H1 (cell line): ENCODE measurements at regions not wholly inside any gene's neighbourhood (a gene's known extent, or its start where the extent isn't known, plus 50 kb on each side); places are given as distances from the start of the nearest gene placed in this dataset.

ENCODE experiments used
- CTCF ChIA-PET: fragments of 300-600 bp; sonication (Branson Sonifier 250); formaldehyde crosslinking; loops from one replicate; lab custom pipeline; 2021; ENCODE audit not compliant: partially characterized antibody; lab: Charles Lee
- POLR2A ChIA-PET: fragments of 300-600 bp; sonication (Branson Sonifier 250); formaldehyde crosslinking; loops from one replicate; lab custom pipeline; 2021; ENCODE audit warnings: inconsistent platforms; ENCODE audit not compliant: partially characterized antibody; lab: Charles Lee
- DNase-seq, 2 experiments: peaks; one replicate each; pipeline versions ENCODE4 v3.0.0 to v3.0.0-alpha.2; 2010 to 2022; ENCODE audit warnings: low spot score in 2 of 2, low read depth in 1 of 2, mixed read lengths in 1 of 2
- FAIRE-seq: peaks from 2 replicates; lab custom pipeline; 2011; peaks lifted over from hg19 to GRCh38; lab: Jason Lieb, UNC
- H2AFZ ChIP-seq: 2 replicates; pipeline ENCODE4 v1.8.1; 2012; ENCODE audit warnings: low read length, inconsistent platforms
- H2AK5ac ChIP-seq: 2 replicates; pipeline ENCODE4 v1.6.1; 2013; ENCODE audit warnings: low read depth, low read length
- H2BK120ac ChIP-seq: replicated peaks from 2 replicates; pipeline ENCODE3; 2013; ENCODE audit warnings: low read depth, low read length, inconsistent platforms
- H2BK12ac ChIP-seq: 2 replicates; pipeline ENCODE4 v1.6.1; 2013; ENCODE audit warnings: low read depth, low read length
- H2BK15ac ChIP-seq: 2 replicates; pipeline ENCODE4 v1.6.1; 2013; ENCODE audit warnings: low read length
- H2BK20ac ChIP-seq: 2 replicates; pipeline ENCODE4 v1.6.1; 2013; ENCODE audit warnings: low read length
- H2BK5ac ChIP-seq: 2 replicates; pipeline ENCODE4 v1.6.1; 2013; ENCODE audit warnings: low read depth, low read length
- H3K14ac ChIP-seq: 2 replicates; pipeline ENCODE4 v1.6.1; 2013; ENCODE audit warnings: inconsistent platforms; ENCODE audit not compliant: insufficient read length
- H3K18ac ChIP-seq: 2 replicates; pipeline ENCODE4 v1.6.1; 2013; ENCODE audit warnings: low read length; ENCODE audit errors: extremely low read depth
- H3K23ac ChIP-seq: 2 replicates; pipeline ENCODE4 v1.6.1; 2013; ENCODE audit warnings: inconsistent platforms; ENCODE audit not compliant: insufficient read length
- H3K23me2 ChIP-seq: 2 replicates; pipeline ENCODE4 v1.6.1; 2013; ENCODE audit warnings: low read depth, low read length
- H3K27ac ChIP-seq: 2 replicates; pipeline ENCODE4 v1.6.1; 2011; ENCODE audit warnings: low read depth, low read length, inconsistent platforms
- H3K27me3 ChIP-seq, 4 experiments: replicated peaks in 1 of 4; 1 replicate in 1 of 4; 2 replicates in 3 of 4; pipeline versions ENCODE4 v1.6.1 to v1.8.1; 2011 to 2013; ENCODE audit warnings: low read length in 3 of 4, mild to moderate bottlenecking in 3 of 4, inconsistent platforms in 2 of 4, mixed read lengths in 2 of 4, moderate library complexity in 1 of 4; ENCODE audit not compliant: control insufficient read depth in 3 of 4, insufficient read depth in 3 of 4; ENCODE audit errors: extremely low read depth in 1 of 4
- H3K36me3 ChIP-seq, 4 experiments: 2 replicates each; pipeline versions ENCODE4 v1.6.1 to v1.8.1; 2011 to 2013; ENCODE audit warnings: mild to moderate bottlenecking in 4 of 4, low read length in 3 of 4, moderate library complexity in 2 of 4, control low read depth in 1 of 4, inconsistent platforms in 1 of 4; ENCODE audit not compliant: insufficient read depth in 4 of 4, control insufficient read depth in 2 of 4
- H3K4ac ChIP-seq: replicated peaks from 2 replicates; pipeline ENCODE3; 2013; ENCODE audit warnings: low read length, low read depth, mixed read lengths, inconsistent platforms; ENCODE audit not compliant: insufficient read length
- H3K4me1 ChIP-seq, 4 experiments: replicated peaks in 1 of 4; 1 replicate in 1 of 4; 2 replicates in 3 of 4; pipeline versions ENCODE4 v1.6.1 to v1.8.1; 2011 to 2013; ENCODE audit warnings: low read length in 3 of 4, inconsistent platforms in 2 of 4, mixed read lengths in 1 of 4; ENCODE audit not compliant: insufficient read depth in 4 of 4, control insufficient read depth in 3 of 4
- H3K4me2 ChIP-seq, 2 experiments: 2 replicates each; pipeline versions ENCODE4 v1.6.1 to v1.8.1; 2011 to 2013; ENCODE audit warnings: low read depth in 2 of 2, low read length in 2 of 2, control low read depth in 1 of 2, inconsistent platforms in 1 of 2, mild to moderate bottlenecking in 1 of 2; ENCODE audit not compliant: insufficient read depth in 1 of 2
- H3K4me3 ChIP-seq, 4 experiments: fragments of 200-600, 300-600 bp in 1 of 4; sonication (generic), shearing (Covaris generic), sonication (Bioruptor Twin) in 1 of 4; 2 replicates each; pipeline versions ENCODE4 v1.5.1 to v1.8.1; 2011 to 2016; ENCODE audit warnings: low read length in 4 of 4, low read depth in 3 of 4, control low read depth in 2 of 4, inconsistent platforms in 2 of 4, mild to moderate bottlenecking in 2 of 4, mixed read lengths in 1 of 4, moderate library complexity in 1 of 4; ENCODE audit not compliant: insufficient read depth in 2 of 4; ENCODE audit errors: extremely low read depth in 1 of 4
- H3K56ac ChIP-seq: replicated peaks from 2 replicates; pipeline ENCODE3; 2013; ENCODE audit warnings: low read depth, mild to moderate bottlenecking, mixed read lengths, low read length, inconsistent platforms; ENCODE audit not compliant: insufficient read length
- H3K79me1 ChIP-seq: 2 replicates; pipeline ENCODE4 v1.6.1; 2013; ENCODE audit warnings: low read depth, low read length, control low read depth
- H3K79me2 ChIP-seq, 2 experiments: 2 replicates each; pipeline versions ENCODE4 v1.6.1 to v1.8.1; 2012 to 2013; ENCODE audit warnings: low read length in 2 of 2, mild to moderate bottlenecking in 2 of 2, inconsistent platforms in 1 of 2; ENCODE audit not compliant: insufficient read depth in 2 of 2, control insufficient read depth in 1 of 2
- H3K9ac ChIP-seq, 4 experiments: replicated peaks in 1 of 4; 1 replicate in 1 of 4; 2 replicates in 3 of 4; pipeline versions ENCODE4 v1.6.1 to v1.8.1; 2011 to 2013; ENCODE audit warnings: low read depth in 3 of 4, low read length in 3 of 4, control low read depth in 2 of 4, mild to moderate bottlenecking in 2 of 4, moderate library complexity in 2 of 4, inconsistent platforms in 1 of 4; ENCODE audit errors: extremely low read depth in 1 of 4
- H3K9me3 ChIP-seq, 2 experiments: 2 replicates each; pipeline versions ENCODE4 v1.6.1 to v1.8.1; 2012 to 2013; ENCODE audit warnings: mild to moderate bottlenecking in 2 of 2, moderate library complexity in 2 of 2, control low read depth in 1 of 2, inconsistent platforms in 1 of 2, low read depth in 1 of 2, low read length in 1 of 2, mixed read lengths in 1 of 2; ENCODE audit not compliant: insufficient read depth in 2 of 2
- H4K20me1 ChIP-seq, 2 experiments: replicated peaks in 1 of 2; 2 replicates each; pipeline versions ENCODE3 to v1.8.1; 2011 to 2013; ENCODE audit warnings: inconsistent platforms in 2 of 2, low read length in 2 of 2, mild to moderate bottlenecking in 1 of 2; ENCODE audit not compliant: insufficient read depth in 2 of 2, control insufficient read depth in 1 of 2
- H4K5ac ChIP-seq: 2 replicates; pipeline ENCODE4 v1.6.1; 2013; ENCODE audit warnings: low read length, low read depth, mixed read lengths, inconsistent platforms; ENCODE audit not compliant: insufficient read length
- H4K8ac ChIP-seq: 2 replicates; pipeline ENCODE4 v1.8.0; 2013; ENCODE audit warnings: mild to moderate bottlenecking, moderate library complexity, low read length, inconsistent platforms; ENCODE audit not compliant: insufficient read depth; ENCODE audit errors: extremely low read depth
- H4K91ac ChIP-seq: replicated peaks from 2 replicates; pipeline ENCODE3; 2013; ENCODE audit warnings: low read length, mixed read lengths, inconsistent platforms; ENCODE audit not compliant: insufficient read length
- GTF2F1 ChIP-seq: IDR thresholded peaks from 2 replicates; pipeline ENCODE4 v1.6.1; 2012; ENCODE audit warnings: low read depth, low read length, improper control_type of control experiment, borderline replicate concordance
- POLR2AphosphoS5 ChIP-seq: IDR thresholded peaks from 2 replicates; pipeline ENCODE4 v1.6.1; 2011; ENCODE audit warnings: low read depth, low read length
- RNF2 ChIP-seq: fragments of 200-900, 300-1000 bp; sonication (generic); IDR thresholded peaks from 2 replicates; pipeline ENCODE4 v1.7.1; 2016; ENCODE audit warnings: borderline replicate concordance, low read depth, mild to moderate bottlenecking, antibody characterized with exemption, low read length; ENCODE audit not compliant: poor library complexity, severe bottlenecking; ENCODE audit errors: missing control alignments
- ZNF274 ChIP-seq: IDR thresholded peaks from 2 replicates; pipeline ENCODE4 v1.7.0; 2012; ENCODE audit warnings: low read length, borderline replicate concordance; ENCODE audit errors: extremely low read depth
- WGBS, 2 experiments: shearing (Covaris generic) in 1 of 2; methylation state at CpG; one replicate each; pipeline versions ENCODE4 v1.1.6 to v1.1.7; 2013 to 2015; ENCODE audit warnings: low lambda C conversion rate in 2 of 2, mixed read lengths in 2 of 2, inconsistent platforms in 1 of 2, low coverage in 1 of 2, missing lambda C conversion rate in 1 of 2; ENCODE audit not compliant: insufficient replicate concordance in 2 of 2, insufficient coverage in 1 of 2, insufficient read length in 1 of 2; ENCODE audit errors: extremely low coverage in 1 of 2, missing lambda C conversion rate in 1 of 2; 5-methylcytosine and 5-hydroxymethylcytosine counted together

DNA sequence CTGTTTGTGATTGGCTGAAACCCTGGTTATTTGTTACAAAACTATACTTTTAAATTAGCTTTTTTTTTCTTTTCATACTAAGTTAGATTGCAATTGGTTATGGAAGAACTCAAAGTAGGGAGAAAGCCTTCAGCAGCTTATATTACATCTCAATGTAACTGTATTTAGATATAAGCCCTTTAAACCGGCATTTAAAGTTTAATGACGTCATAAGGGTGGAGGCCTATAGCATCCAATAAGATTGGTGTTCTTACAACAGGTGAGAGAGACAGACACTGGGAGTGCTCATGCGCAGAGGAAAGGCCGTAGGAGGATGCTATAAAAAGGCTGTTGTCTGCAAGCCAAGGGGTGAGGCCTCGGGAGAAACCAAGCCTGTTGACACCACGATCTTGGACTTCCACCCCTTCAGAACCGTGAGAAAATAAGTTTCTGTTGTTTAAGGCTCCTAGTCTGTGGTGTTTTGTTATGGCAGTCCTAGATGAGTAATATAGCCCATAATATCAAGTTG lies 1198.8 kb upstream of the SPRY2 start:
- Histone ChIP-seq H3K4ac (no peak overlapping the region), H4K8ac (no peak overlapping the region), H3K18ac (no peak overlapping the region; the same call in 1 of the 2 replicates), H3K23me2 (no peaks in the 10 kb centered on the region), H3K23ac (no peak overlapping the region), H3K9ac (no peak overlapping the region), H3K4me2 (no peak overlapping the region), H3K79me2 (no peaks in the 10 kb centered on the region), H4K20me1 (no peaks in the 10 kb centered on the region), H3K9me3 (no peaks in the 10 kb centered on the region), H3K14ac (no peak overlapping the region), H3K27ac (no peak overlapping the region), H3K79me1 (no peaks in the 10 kb centered on the region), H4K5ac (no peak overlapping the region), H2BK15ac (no peak overlapping the region), H3K56ac (no peak overlapping the region), H2BK20ac (peak overlapping the region; percentile 91; the same call in 1 of the 2 replicates), H3K36me3 (no peaks in the 10 kb centered on the region), H3K4me3 (no peak overlapping the region), H3K27me3 (no peaks in the 10 kb centered on the region), H2BK120ac (no peak overlapping the region), H2BK5ac (no peak overlapping the region; the same call in 1 of the 2 replicates), H2AFZ (no peak overlapping the region), H4K91ac (no peak overlapping the region), H2BK12ac (no peak overlapping the region; the same call in 1 of the 2 replicates), H3K4me1 (peaks cover 0 to 4% (median 1%) of the 10 kb centered on the region in 4 experiments; a peak in 2 of 7 replicates), H2AK5ac (no peak overlapping the region)
- TF ChIP-seq RNF2 (no peak), GTF2F1 (no peak), ZNF274 (no peak), POLR2AphosphoS5 (no peak)
- DNase-seq (no peak), FAIRE-seq (no peak)
- ChIA-PET POLR2A (no interaction called here), CTCF (interaction anchor here (0.6 to 1.7 kb wide), 7 partner anchors 8 to 332 kb away, joined by 3 to 5 read pairs (median 4); no protein-coding TSS in a partner anchor)
- 93% methylated on average over 7 of the region's 7 CpGs; no CpG with 5 or more reads in 1 of the 2 experiments for WGBS, 2 experiments
